Ovary (tissue), 3 donors: ENCODE measurements at regions not wholly inside any gene's neighbourhood (a gene's known extent, or its start where the extent isn't known, plus 50 kb on each side); places are given as distances from the start of the nearest gene placed in this dataset.

Experiments used
- CTCF ChIP-seq, 3 donors: fragments of 450-650 bp in 2 of 3; fragments of 200-600 bp in 1 of 3; IDR thresholded peaks; one replicate each; pipeline versions ENCODE4 v1.5.1 to v1.8.0; 2016 to 2022; ENCODE audit warnings: antibody characterized with exemption in 3 of 3, mild to moderate bottlenecking in 1 of 3
- EP300 ChIP-seq: sonication (generic); formaldehyde crosslinking; IDR thresholded peaks from one replicate; pipeline ENCODE4 v1.6.1; 2017; ENCODE audit warnings: antibody characterized with exemption
- POLR2A ChIP-seq: fragments of 450-650 bp; IDR thresholded peaks from one replicate; pipeline ENCODE4 v1.6.1; 2017; ENCODE audit warnings: antibody characterized with exemption, mild to moderate bottlenecking, moderate library complexity
- donor health status: DM: no; HTN: no; CAD: no.

- no peak for TF ChIP-seq CTCF (IDR thresholded peaks at IDR 0.05)
- no peak for TF ChIP-seq EP300
- no peak for TF ChIP-seq POLR2A
Observed at GRCh38 chr12:98425859-98426258, 89.5 kb upstream of the TMPO start.
